Keratinocyte (primary cell): ENCODE measurements at regions not wholly inside any gene's neighbourhood (a gene's known extent, or its start where the extent isn't known, plus 50 kb on each side); places are given as distances from the start of the nearest gene placed in this dataset.
"Not testable (repeated sequence)": the region's sequence is repeated elsewhere in the genome, so short reads cannot be mapped to it uniquely, and the experiment has no call there.

Experiments
- EZH2 ChIP-seq: IDR thresholded peaks from one replicate; pipeline ENCODE4 v1.6.1; 2012; ENCODE audit warnings: inconsistent platforms, mild to moderate bottlenecking, low read length, moderate library complexity
- TF ChIP-seq, protein P1 (sequence below), 3 experiments: IDR thresholded peaks in 1 of 3; conservative IDR thresholded peaks in 1 of 3; optimal IDR thresholded peaks in 1 of 3; 2 replicates in 2 of 3; 3 replicates in 1 of 3; pipeline versions ENCODE3 to v1.5.1; 2011; ENCODE audit warnings: low read length in 3 of 3, mild to moderate bottlenecking in 3 of 3, moderate library complexity in 2 of 3, control low read depth in 1 of 3, inconsistent platforms in 1 of 3; ENCODE audit not compliant: insufficient read depth in 2 of 3; ENCODE audit errors: extremely low read depth in 1 of 3

DNA sequence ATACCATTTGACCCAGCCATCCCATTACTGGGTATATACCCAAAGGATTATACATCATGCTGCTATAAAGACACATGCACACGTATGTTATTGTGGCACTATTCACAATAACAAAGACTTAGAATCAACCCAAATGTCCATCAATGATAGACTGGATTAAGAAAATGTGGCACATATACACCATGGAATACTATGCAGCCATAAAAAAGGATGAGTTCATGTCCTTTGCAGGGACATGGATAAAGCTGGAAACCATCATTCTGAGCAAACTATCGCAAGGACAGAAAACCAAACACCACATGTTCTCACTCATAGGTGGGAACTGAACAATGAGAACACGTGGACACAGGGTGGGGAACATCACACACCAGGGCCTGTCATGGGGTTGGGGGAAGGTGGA lies 237.6 kb upstream of the KRR1 start:
- TF ChIP-seq, protein P1, sequence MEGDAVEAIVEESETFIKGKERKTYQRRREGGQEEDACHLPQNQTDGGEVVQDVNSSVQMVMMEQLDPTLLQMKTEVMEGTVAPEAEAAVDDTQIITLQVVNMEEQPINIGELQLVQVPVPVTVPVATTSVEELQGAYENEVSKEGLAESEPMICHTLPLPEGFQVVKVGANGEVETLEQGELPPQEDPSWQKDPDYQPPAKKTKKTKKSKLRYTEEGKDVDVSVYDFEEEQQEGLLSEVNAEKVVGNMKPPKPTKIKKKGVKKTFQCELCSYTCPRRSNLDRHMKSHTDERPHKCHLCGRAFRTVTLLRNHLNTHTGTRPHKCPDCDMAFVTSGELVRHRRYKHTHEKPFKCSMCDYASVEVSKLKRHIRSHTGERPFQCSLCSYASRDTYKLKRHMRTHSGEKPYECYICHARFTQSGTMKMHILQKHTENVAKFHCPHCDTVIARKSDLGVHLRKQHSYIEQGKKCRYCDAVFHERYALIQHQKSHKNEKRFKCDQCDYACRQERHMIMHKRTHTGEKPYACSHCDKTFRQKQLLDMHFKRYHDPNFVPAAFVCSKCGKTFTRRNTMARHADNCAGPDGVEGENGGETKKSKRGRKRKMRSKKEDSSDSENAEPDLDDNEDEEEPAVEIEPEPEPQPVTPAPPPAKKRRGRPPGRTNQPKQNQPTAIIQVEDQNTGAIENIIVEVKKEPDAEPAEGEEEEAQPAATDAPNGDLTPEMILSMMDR (optimal IDR thresholded peaks at IDR 0.05 in 1 of 3, IDR thresholded peaks at IDR 0.05 in 1 of 3, conservative IDR thresholded peaks at IDR 0.05 in 1 of 3; ENCODE audit: extremely low read depth in 1 of 3, insufficient read depth in 2 of 3, low read length in 3 of 3) = not testable (repeated sequence)
- not testable (repeated sequence) for TF ChIP-seq EZH2
